ENCODE measurements at regions not wholly inside any gene's neighbourhood (a gene's known extent, or its start where the extent isn't known, plus 50 kb on each side); places are given as distances from the start of the nearest gene placed in this dataset.

- no peaks in the 10 kb centered on the region for H3K36me3 Mint-ChIP-seq (ENCODE audit: low read depth)
- H3K27me3 Mint-ChIP-seq (ENCODE audit: insufficient read depth), result peaks cover 5% of the 10 kb centered on the region
- no peak for DNase-seq (ENCODE audit: low spot score)
- no peak overlapping the region for H3K27ac Mint-ChIP-seq
- intact Hi-C loops (cut with micrococcal nuclease), result no loop called here
- H3K4me3 Mint-ChIP-seq, result no peak overlapping the region
- H3K4me1 Mint-ChIP-seq (ENCODE audit: low read depth), result no peaks in the 10 kb centered on the region
- no peaks in the 10 kb centered on the region for H3K9me3 Mint-ChIP-seq
These were observed 294.0 kb downstream of the RBM26 start for GRCh38 chr13:79112016-79112415.

GRCh38 chr13:79108914-79109643 lies 297.0 kb downstream of the RBM26 start:
- Mint-ChIP-seq H3K9me3 (no peaks in the 10 kb centered on the region), H3K27me3 (ENCODE audit: insufficient read depth) (peaks cover 5% of the 10 kb centered on the region), H3K4me1 (ENCODE audit: low read depth) (no peaks in the 10 kb centered on the region), H3K27ac (no peak overlapping the region), H3K4me3 (no peak overlapping the region), H3K36me3 (ENCODE audit: low read depth) (no peaks in the 10 kb centered on the region)
- DNase-seq (ENCODE audit: low spot score), result no peak
- intact Hi-C loops (cut with micrococcal nuclease), result no loop called here

- Mint-ChIP-seq H3K4me1 (ENCODE audit: low read depth) (no peaks in the 10 kb centered on the region), H3K27ac (no peak overlapping the region), H3K4me3 (no peak overlapping the region), H3K36me3 (ENCODE audit: low read depth) (no peaks in the 10 kb centered on the region), H3K9me3 (no peaks in the 10 kb centered on the region), H3K27me3 (ENCODE audit: insufficient read depth) (no peaks in the 10 kb centered on the region)
- intact Hi-C loops (cut with micrococcal nuclease), result no loop called here
- DNase-seq (ENCODE audit: low spot score), result no peak
These were observed 307.5 kb downstream of the RBM26 start for GRCh38 chr13:79098596-79098995.

GRCh38 chr13:79097201-79097600 lies 308.9 kb downstream of the RBM26 start:
- intact Hi-C loops (cut with micrococcal nuclease), result no loop called here
- no peaks in the 10 kb centered on the region for H3K9me3 Mint-ChIP-seq
- no peak overlapping the region for H3K27ac Mint-ChIP-seq
- DNase-seq (ENCODE audit: low spot score), result no peak
- no peaks in the 10 kb centered on the region for H3K36me3 Mint-ChIP-seq (ENCODE audit: low read depth)
- H3K4me1 Mint-ChIP-seq (ENCODE audit: low read depth), result no peaks in the 10 kb centered on the region
- no peak overlapping the region for H3K4me3 Mint-ChIP-seq
- H3K27me3 Mint-ChIP-seq (ENCODE audit: insufficient read depth), result no peaks in the 10 kb centered on the region

GRCh38 chr13:79096099-79096498 lies 310.0 kb downstream of the RBM26 start:
- no peaks in the 10 kb centered on the region for H3K9me3 Mint-ChIP-seq
- no peak overlapping the region for H3K4me3 Mint-ChIP-seq
- H3K4me1 Mint-ChIP-seq (ENCODE audit: low read depth), result no peaks in the 10 kb centered on the region
- no peak overlapping the region for H3K27ac Mint-ChIP-seq
- no peaks in the 10 kb centered on the region for H3K27me3 Mint-ChIP-seq (ENCODE audit: insufficient read depth)
- no peak for DNase-seq (ENCODE audit: low spot score)
- no peaks in the 10 kb centered on the region for H3K36me3 Mint-ChIP-seq (ENCODE audit: low read depth)
- intact Hi-C loops (cut with micrococcal nuclease), result no loop called here

- Mint-ChIP-seq H3K4me3 (no peak overlapping the region), H3K4me1 (ENCODE audit: low read depth) (no peaks in the 10 kb centered on the region), H3K9me3 (no peaks in the 10 kb centered on the region), H3K36me3 (ENCODE audit: low read depth) (no peaks in the 10 kb centered on the region), H3K27ac (no peak overlapping the region), H3K27me3 (ENCODE audit: insufficient read depth) (no peaks in the 10 kb centered on the region)
- intact Hi-C loops (cut with micrococcal nuclease), result no loop called here
- no peak for DNase-seq (ENCODE audit: low spot score)
These were observed 315.4 kb downstream of the RBM26 start for GRCh38 chr13:79090552-79091124.

GRCh38 chr13:79084802-79085424 lies 321.1 kb downstream of the RBM26 start:
- no peak for DNase-seq (ENCODE audit: low spot score)
- H3K4me3 Mint-ChIP-seq, result no peak overlapping the region
- H3K36me3 Mint-ChIP-seq (ENCODE audit: low read depth), result no peaks in the 10 kb centered on the region
- H3K9me3 Mint-ChIP-seq, result no peaks in the 10 kb centered on the region
- H3K27me3 Mint-ChIP-seq (ENCODE audit: insufficient read depth), result peaks cover 2% of the 10 kb centered on the region
- intact Hi-C loops (cut with micrococcal nuclease), result no loop called here
- H3K27ac Mint-ChIP-seq, result no peak overlapping the region
- H3K4me1 Mint-ChIP-seq (ENCODE audit: low read depth), result no peaks in the 10 kb centered on the region

- DNase-seq (ENCODE audit: low spot score), result no peak
- Mint-ChIP-seq H3K27me3 (ENCODE audit: insufficient read depth) (peaks cover 2% of the 10 kb centered on the region), H3K4me3 (no peak overlapping the region), H3K36me3 (ENCODE audit: low read depth) (no peaks in the 10 kb centered on the region), H3K27ac (no peak overlapping the region), H3K9me3 (no peaks in the 10 kb centered on the region), H3K4me1 (ENCODE audit: low read depth) (no peaks in the 10 kb centered on the region)
- intact Hi-C loops (cut with micrococcal nuclease), result no loop called here
These were observed 324.1 kb downstream of the RBM26 start for GRCh38 chr13:79081942-79082341.

- Mint-ChIP-seq H3K27ac (no peak overlapping the region), H3K27me3 (ENCODE audit: insufficient read depth) (peaks cover 10% of the 10 kb centered on the region), H3K9me3 (no peaks in the 10 kb centered on the region), H3K4me3 (no peak overlapping the region), H3K4me1 (ENCODE audit: low read depth) (no peaks in the 10 kb centered on the region), H3K36me3 (ENCODE audit: low read depth) (no peaks in the 10 kb centered on the region)
- intact Hi-C loops (cut with micrococcal nuclease), result no loop called here
- DNase-seq (ENCODE audit: low spot score), result no peak
These were observed 326.7 kb downstream of the RBM26 start for GRCh38 chr13:79079351-79079839.

- no peak for DNase-seq (ENCODE audit: low spot score)
- Mint-ChIP-seq H3K4me3 (no peak overlapping the region), H3K36me3 (ENCODE audit: low read depth) (no peaks in the 10 kb centered on the region), H3K27me3 (ENCODE audit: insufficient read depth) (peaks cover 10% of the 10 kb centered on the region), H3K4me1 (ENCODE audit: low read depth) (no peaks in the 10 kb centered on the region), H3K9me3 (no peaks in the 10 kb centered on the region), H3K27ac (no peak overlapping the region)
- intact Hi-C loops (cut with micrococcal nuclease), result no loop called here
These were observed 330.4 kb downstream of the RBM26 start for GRCh38 chr13:79075703-79076102.

GRCh38 chr13:79070343-79070974 lies 335.6 kb downstream of the RBM26 start:
- Mint-ChIP-seq H3K27ac (no peak overlapping the region), H3K4me3 (no peak overlapping the region), H3K36me3 (ENCODE audit: low read depth) (no peaks in the 10 kb centered on the region), H3K4me1 (ENCODE audit: low read depth) (no peaks in the 10 kb centered on the region), H3K27me3 (ENCODE audit: insufficient read depth) (peaks cover 9% of the 10 kb centered on the region), H3K9me3 (no peaks in the 10 kb centered on the region)
- intact Hi-C loops (cut with micrococcal nuclease), result no loop called here
- no peak for DNase-seq (ENCODE audit: low spot score)

GRCh38 chr13:79062291-79062690 lies 343.8 kb downstream of the RBM26 start:
- H3K4me3 Mint-ChIP-seq, result no peak overlapping the region
- no peaks in the 10 kb centered on the region for H3K9me3 Mint-ChIP-seq
- intact Hi-C loops (cut with micrococcal nuclease), result no loop called here
- no peak overlapping the region for H3K27ac Mint-ChIP-seq
- no peaks in the 10 kb centered on the region for H3K36me3 Mint-ChIP-seq (ENCODE audit: low read depth)
- no peaks in the 10 kb centered on the region for H3K27me3 Mint-ChIP-seq (ENCODE audit: insufficient read depth)
- H3K4me1 Mint-ChIP-seq (ENCODE audit: low read depth), result no peaks in the 10 kb centered on the region
- DNase-seq (ENCODE audit: low spot score), result no peak

GRCh38 chr13:79060216-79060615 lies 345.8 kb downstream of the RBM26 start:
- H3K27ac Mint-ChIP-seq, result no peak overlapping the region
- no peaks in the 10 kb centered on the region for H3K4me1 Mint-ChIP-seq (ENCODE audit: low read depth)
- peaks cover 3% of the 10 kb centered on the region for H3K27me3 Mint-ChIP-seq (ENCODE audit: insufficient read depth)
- H3K9me3 Mint-ChIP-seq, result no peaks in the 10 kb centered on the region
- intact Hi-C loops (cut with micrococcal nuclease), result no loop called here
- H3K36me3 Mint-ChIP-seq (ENCODE audit: low read depth), result no peaks in the 10 kb centered on the region
- no peak for DNase-seq (ENCODE audit: low spot score)
- H3K4me3 Mint-ChIP-seq, result no peak overlapping the region
